ENCODE measurements at regions not wholly inside any gene's neighbourhood (a gene's known extent, or its start where the extent isn't known, plus 50 kb on each side); places are given as distances from the start of the nearest gene placed in this dataset.

DNA sequence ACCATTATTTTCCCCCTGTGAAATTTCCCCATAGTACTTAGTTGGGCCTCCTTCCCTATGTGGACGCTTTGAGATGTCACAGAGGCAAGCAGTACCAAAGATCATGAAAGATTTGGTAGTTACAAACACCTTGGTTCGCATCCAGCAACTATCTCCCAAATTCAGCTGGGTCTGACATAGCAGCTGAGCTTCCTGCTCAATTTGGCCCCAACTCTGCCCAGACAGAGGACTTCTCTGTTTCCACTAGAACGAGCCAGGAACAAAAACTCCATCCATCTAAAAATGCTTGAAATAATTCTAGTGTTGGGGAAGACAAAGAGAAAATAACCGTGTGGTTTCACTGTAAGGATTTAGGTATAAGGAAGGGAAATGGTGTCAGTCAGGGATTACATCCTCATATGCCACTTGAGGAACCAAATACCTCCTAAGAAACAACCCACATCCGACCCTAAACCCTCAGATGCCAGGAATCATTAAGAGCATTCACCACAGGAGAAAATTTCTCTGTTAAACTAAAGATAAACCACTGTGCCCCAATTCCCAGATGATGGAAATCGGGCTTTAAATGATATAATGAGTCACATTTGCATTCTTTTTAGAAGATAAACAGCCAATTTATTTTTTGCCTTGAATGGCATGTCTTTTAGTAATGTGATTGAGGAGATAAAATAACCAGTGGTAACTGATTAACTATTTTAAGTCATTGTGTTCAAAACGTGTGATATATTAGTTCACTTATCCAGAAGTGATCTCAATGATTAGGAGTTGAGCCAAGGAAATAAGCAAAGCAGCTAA, 103.7 kb upstream of the IFNG-AS1 start:
- no peak for TF ChIP-seq POLR2A (IDR thresholded peaks at IDR 0.05)
- TF ChIP-seq, protein P1, sequence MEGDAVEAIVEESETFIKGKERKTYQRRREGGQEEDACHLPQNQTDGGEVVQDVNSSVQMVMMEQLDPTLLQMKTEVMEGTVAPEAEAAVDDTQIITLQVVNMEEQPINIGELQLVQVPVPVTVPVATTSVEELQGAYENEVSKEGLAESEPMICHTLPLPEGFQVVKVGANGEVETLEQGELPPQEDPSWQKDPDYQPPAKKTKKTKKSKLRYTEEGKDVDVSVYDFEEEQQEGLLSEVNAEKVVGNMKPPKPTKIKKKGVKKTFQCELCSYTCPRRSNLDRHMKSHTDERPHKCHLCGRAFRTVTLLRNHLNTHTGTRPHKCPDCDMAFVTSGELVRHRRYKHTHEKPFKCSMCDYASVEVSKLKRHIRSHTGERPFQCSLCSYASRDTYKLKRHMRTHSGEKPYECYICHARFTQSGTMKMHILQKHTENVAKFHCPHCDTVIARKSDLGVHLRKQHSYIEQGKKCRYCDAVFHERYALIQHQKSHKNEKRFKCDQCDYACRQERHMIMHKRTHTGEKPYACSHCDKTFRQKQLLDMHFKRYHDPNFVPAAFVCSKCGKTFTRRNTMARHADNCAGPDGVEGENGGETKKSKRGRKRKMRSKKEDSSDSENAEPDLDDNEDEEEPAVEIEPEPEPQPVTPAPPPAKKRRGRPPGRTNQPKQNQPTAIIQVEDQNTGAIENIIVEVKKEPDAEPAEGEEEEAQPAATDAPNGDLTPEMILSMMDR (IDR thresholded peaks at IDR 0.05), result no peak
- TF ChIP-seq EP300 (IDR thresholded peaks at IDR 0.05), result no peak
